Mucosa of rectum (tissue), 2 donors: ENCODE measurements at regions not wholly inside any gene's neighbourhood (a gene's known extent, or its start where the extent isn't known, plus 50 kb on each side); places are given as distances from the start of the nearest gene placed in this dataset.

Source experiments
- H3K27ac ChIP-seq, 2 donors: one replicate each; pipeline ENCODE4 v1.7.0; 2013; ENCODE audit warnings: inconsistent platforms in 2 of 2, low read depth in 2 of 2, low read length in 2 of 2
- H3K27me3 ChIP-seq, 2 donors: one replicate each; pipeline ENCODE4 v1.7.0; 2013; ENCODE audit warnings: low read length in 2 of 2; ENCODE audit not compliant: control insufficient read depth in 2 of 2, insufficient read depth in 2 of 2
- H3K36me3 ChIP-seq, 2 donors: one replicate each; pipeline ENCODE4 v1.7.0; 2013; ENCODE audit warnings: low read length in 2 of 2; ENCODE audit not compliant: control insufficient read depth in 2 of 2, insufficient read depth in 2 of 2
- H3K4me1 ChIP-seq, 2 donors: one replicate each; pipeline ENCODE4 v1.7.0; 2013; ENCODE audit warnings: low read length in 2 of 2, mild to moderate bottlenecking in 1 of 2; ENCODE audit not compliant: control insufficient read depth in 2 of 2, insufficient read depth in 2 of 2
- H3K4me3 ChIP-seq, 2 donors: one replicate each; pipeline ENCODE4 v1.7.0; 2013; ENCODE audit warnings: low read length in 2 of 2
- H3K9ac ChIP-seq, 2 donors: one replicate each; pipeline ENCODE4 v1.7.0; 2013; ENCODE audit warnings: low read length in 2 of 2, low read depth in 1 of 2, mild to moderate bottlenecking in 1 of 2
- H3K9me3 ChIP-seq, 2 donors: one replicate each; pipeline ENCODE4 v1.7.0; 2013; ENCODE audit warnings: low read length in 2 of 2; ENCODE audit not compliant: control insufficient read depth in 2 of 2
- donor health status: healthy.
- donor health status: Normal muscosa, but diverticular disease.

GRCh38 chr15:39432026-39432425 is 148.9 kb upstream of the THBS1 start:
- Histone ChIP-seq H3K27ac (no peak overlapping the region), H3K36me3 (no peaks in the 10 kb centered on the region), H3K9me3 (no peaks in the 10 kb centered on the region), H3K27me3 (no peaks in the 10 kb centered on the region), H3K4me3 (no peak overlapping the region), H3K9ac (no peak overlapping the region), H3K4me1 (no peaks in the 10 kb centered on the region)

DNA sequence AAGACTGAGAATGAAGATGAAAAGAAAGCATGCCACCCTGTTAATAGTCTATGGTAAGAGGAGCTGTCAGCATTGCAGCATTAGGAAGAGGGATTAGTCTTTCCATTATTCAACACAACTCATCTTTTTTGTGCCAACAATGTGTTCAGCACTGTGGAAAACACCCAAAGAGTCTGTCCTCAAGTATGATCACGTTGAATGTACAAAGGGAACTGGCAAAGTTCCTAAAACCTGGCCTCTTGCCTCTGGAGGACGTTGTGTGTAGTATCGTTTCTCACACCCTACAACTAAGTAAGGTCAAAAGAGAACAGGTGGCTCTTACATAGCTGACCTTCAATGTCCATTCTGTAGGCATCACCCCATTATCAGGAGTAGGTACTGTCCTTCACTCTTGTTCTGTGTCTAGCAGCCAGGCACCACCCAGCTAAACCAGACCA is 147.9 kb upstream of the THBS1 start:
- H3K9ac ChIP-seq = no peak overlapping the region
- no peaks in the 10 kb centered on the region for H3K4me1 ChIP-seq
- H3K36me3 ChIP-seq = no peaks in the 10 kb centered on the region
- no peak overlapping the region for H3K4me3 ChIP-seq
- H3K27ac ChIP-seq = no peak overlapping the region
- no peaks in the 10 kb centered on the region for H3K9me3 ChIP-seq
- no peaks in the 10 kb centered on the region for H3K27me3 ChIP-seq

DNA sequence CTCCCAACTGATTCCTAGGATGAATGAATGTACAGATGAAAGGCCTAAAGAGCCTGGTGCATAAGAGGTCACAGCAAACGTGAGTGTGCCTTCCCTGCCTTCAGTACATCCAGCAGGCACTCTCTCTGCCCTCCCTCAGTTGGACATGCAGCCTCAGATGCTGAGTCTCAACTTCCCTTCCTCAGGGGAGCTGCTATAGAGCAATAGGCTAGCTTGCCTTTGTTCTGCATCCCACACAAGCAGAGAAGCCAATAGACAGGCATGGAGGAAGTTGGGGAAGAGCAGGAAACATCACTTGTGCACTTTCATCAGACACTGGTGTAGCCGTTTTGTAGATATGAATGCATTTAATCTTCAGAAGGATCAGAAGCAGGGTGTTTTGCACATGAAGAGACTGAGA is 147.5 kb upstream of the THBS1 start:
- Histone ChIP-seq H3K27me3 (no peaks in the 10 kb centered on the region), H3K9ac (no peak overlapping the region), H3K27ac (no peak overlapping the region), H3K9me3 (no peaks in the 10 kb centered on the region), H3K36me3 (no peaks in the 10 kb centered on the region), H3K4me1 (no peaks in the 10 kb centered on the region), H3K4me3 (no peak overlapping the region)

- Histone ChIP-seq H3K36me3 (no peaks in the 10 kb centered on the region), H3K4me1 (no peaks in the 10 kb centered on the region), H3K27ac (no peak overlapping the region), H3K9me3 (no peaks in the 10 kb centered on the region), H3K27me3 (no peaks in the 10 kb centered on the region), H3K4me3 (no peak overlapping the region), H3K9ac (no peak overlapping the region)
These were observed 146.7 kb upstream of the THBS1 start for GRCh38 chr15:39434163-39434562.

- no peaks in the 10 kb centered on the region for H3K4me1 ChIP-seq
These were observed 146.1 kb upstream of the THBS1 start for GRCh38 chr15:39434751-39435238.

GRCh38 chr15:39435244-39435643 is 145.6 kb upstream of the THBS1 start:
- no peaks in the 10 kb centered on the region for H3K4me1 ChIP-seq
- no peaks in the 10 kb centered on the region for H3K36me3 ChIP-seq
- H3K9me3 ChIP-seq = no peaks in the 10 kb centered on the region
- H3K27ac ChIP-seq = no peak overlapping the region
- H3K9ac ChIP-seq = no peak overlapping the region
- no peaks in the 10 kb centered on the region for H3K27me3 ChIP-seq
- no peak overlapping the region for H3K4me3 ChIP-seq

More at GRCh38 chr15:39434751-39435238, 146.1 kb upstream of the THBS1 start:
- Histone ChIP-seq H3K9me3 (no peaks in the 10 kb centered on the region), H3K4me3 (no peak overlapping the region), H3K9ac (no peak overlapping the region), H3K27ac (no peak overlapping the region), H3K36me3 (no peaks in the 10 kb centered on the region), H3K27me3 (no peaks in the 10 kb centered on the region)

- H3K4me1 ChIP-seq = no peaks in the 10 kb centered on the region
- H3K9ac ChIP-seq = no peak overlapping the region
- H3K27ac ChIP-seq = no peak overlapping the region
- H3K27me3 ChIP-seq = no peaks in the 10 kb centered on the region
- no peaks in the 10 kb centered on the region for H3K9me3 ChIP-seq
- no peaks in the 10 kb centered on the region for H3K36me3 ChIP-seq
- no peak overlapping the region for H3K4me3 ChIP-seq
These were observed 142.6 kb upstream of the THBS1 start for GRCh38 chr15:39438260-39438659.

DNA sequence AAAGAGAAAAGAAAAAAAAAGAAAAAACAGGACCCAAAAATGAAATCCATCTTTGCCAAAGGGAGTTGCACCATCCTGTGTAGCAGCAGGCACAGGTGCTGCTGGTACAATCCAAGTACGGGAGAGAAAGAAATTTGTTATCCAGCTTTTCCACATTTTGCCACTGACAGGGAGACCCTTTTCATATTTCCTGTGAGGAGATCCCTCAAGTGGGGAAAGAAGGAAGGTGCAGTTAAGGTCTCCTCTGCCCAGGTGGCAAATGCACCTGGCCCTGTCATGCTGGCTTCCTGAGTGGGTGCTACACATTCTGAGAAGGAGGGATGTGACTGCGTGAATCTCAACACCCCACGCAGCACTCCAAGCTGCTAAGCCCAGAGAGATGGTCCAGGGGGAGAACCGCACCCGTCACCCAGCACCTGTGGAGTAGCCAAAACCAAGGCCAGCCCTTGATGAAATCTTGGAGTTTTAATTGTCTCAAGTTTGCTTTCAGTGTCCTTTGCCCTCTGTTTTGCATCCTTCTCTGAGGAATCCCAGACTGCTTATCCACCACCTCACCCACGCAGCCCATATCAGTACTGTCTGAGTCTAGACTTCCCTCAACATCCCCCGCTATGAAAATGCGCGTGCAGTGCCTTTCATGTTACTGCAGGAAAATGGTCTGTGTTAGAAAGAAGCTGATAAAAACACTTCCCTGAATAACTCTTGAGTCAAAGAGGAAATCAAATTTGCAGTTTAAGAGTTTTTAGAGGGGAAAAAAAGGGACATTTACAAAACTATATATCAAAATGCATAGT is 141.9 kb upstream of the THBS1 start:
- no peaks in the 10 kb centered on the region for H3K4me1 ChIP-seq
- H3K9me3 ChIP-seq = no peaks in the 10 kb centered on the region
- no peaks in the 10 kb centered on the region for H3K36me3 ChIP-seq
- H3K27me3 ChIP-seq = no peaks in the 10 kb centered on the region
- no peak overlapping the region for H3K4me3 ChIP-seq
- no peak overlapping the region for H3K9ac ChIP-seq
- H3K27ac ChIP-seq = no peak overlapping the region

- Histone ChIP-seq H3K9me3 (no peaks in the 10 kb centered on the region), H3K4me3 (no peak overlapping the region)
These were observed 138.0 kb upstream of the THBS1 start for GRCh38 chr15:39442898-39443297.

GRCh38 chr15:39443659-39444219 is 137.1 kb upstream of the THBS1 start:
- H3K4me1 ChIP-seq = no peaks in the 10 kb centered on the region
- no peaks in the 10 kb centered on the region for H3K36me3 ChIP-seq
- no peaks in the 10 kb centered on the region for H3K9me3 ChIP-seq
- H3K27me3 ChIP-seq = no peaks in the 10 kb centered on the region
- H3K27ac ChIP-seq = no peak overlapping the region
- H3K9ac ChIP-seq = no peak overlapping the region
- H3K4me3 ChIP-seq = no peak overlapping the region

More at GRCh38 chr15:39442898-39443297, 138.0 kb upstream of the THBS1 start:
- Histone ChIP-seq H3K36me3 (no peaks in the 10 kb centered on the region), H3K9ac (no peak overlapping the region), H3K4me1 (no peaks in the 10 kb centered on the region), H3K27me3 (no peaks in the 10 kb centered on the region), H3K27ac (no peak overlapping the region)
